NCI-H1694 (cell line): ENCODE measurements at regions not wholly inside any gene's neighbourhood (a gene's known extent, or its start where the extent isn't known, plus 50 kb on each side); places are given as distances from the start of the nearest gene placed in this dataset.
"Not testable (repeated sequence)": the region's sequence is repeated elsewhere in the genome, so short reads cannot be mapped to it uniquely, and the experiment has no call there.

Source experiments
- DNase-seq: peaks from one replicate; lab custom pipeline; 2025; lab: John Stamatoyannopoulos, UW

DNA sequence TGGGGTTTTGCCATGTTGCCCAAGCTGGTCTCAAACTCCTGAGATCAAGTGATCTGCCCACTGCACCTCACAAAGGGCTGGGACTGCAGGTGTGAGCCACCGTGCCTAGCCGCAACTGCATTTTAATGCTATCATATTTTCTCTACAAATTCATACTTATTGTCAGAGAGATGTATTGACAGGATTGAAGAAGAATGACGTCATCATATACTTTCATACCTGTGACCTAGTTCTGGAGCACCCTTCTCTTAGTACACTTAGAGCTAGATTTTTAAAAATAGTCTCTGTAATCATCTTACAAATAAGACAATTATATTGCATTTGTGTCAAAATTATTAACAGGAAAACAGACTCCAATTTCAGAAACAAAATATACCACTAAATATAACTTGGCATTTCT is 242.8 kb upstream of the PDZRN3 start:
- DNase-seq = no peak

DNA sequence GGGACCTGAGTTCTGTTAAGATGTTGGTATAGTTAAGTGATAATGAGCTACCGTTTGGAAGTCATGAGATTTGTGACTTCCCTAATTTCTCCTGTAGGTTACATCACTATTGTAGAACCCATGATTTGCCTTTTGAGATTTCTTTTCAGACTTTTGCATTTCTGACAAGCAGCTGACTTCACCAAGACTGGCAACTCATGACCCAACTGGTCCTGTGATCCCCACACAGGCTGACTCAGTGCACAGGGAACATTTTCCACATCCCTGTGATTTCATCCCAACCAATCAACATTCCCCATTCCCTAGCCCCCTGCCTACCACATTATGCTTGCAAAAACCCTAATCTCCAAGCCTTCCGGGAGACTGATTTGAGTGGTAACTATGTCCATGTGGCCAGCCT is 242.1 kb upstream of the PDZRN3 start:
- no peak for DNase-seq

DNA sequence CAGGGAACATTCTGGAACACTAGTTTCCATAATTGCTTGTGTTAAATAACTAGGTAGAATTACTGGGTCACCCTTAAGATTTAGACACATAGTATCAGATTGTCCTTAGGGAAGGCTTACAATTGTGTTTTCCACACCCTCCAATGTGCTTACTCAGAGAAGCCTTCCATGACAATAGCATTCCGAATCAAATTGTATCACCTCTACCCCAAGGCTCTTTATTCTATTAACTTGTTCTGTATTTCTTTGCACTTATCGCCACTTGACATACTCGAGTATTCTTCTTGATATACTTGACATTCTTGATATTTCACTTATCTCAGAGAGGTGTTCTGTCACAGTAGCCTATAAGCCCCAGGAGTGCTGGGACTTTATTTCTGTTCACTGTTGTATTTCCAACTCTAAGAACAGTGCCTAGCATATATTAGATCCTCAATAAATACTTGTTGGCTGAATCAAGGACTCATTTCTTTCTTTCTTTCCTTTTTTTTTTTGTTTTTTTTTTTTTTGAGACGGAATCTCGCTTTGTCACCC is 238.9 kb upstream of the PDZRN3 start:
- DNase-seq = no peak

DNA sequence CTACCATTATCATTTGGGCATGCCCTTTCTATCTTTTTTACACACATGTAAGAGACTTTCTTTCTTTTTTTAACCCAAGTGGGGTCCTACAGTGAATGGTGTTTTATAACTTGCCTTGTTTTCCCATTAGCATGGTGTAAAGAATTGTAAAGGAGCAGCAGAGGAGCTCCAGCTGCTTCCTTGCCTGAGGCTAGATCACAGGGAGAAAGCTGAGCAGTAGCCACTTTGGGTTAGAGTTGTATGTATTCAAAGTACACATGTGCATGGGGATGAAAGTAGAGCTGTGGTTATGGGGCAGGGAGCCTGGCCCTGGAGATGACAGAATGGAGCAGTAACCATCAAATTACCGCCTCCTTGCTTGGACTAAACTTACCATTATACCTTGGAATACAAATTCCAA is 231.1 kb upstream of the PDZRN3 start:
- no peak for DNase-seq

DNA sequence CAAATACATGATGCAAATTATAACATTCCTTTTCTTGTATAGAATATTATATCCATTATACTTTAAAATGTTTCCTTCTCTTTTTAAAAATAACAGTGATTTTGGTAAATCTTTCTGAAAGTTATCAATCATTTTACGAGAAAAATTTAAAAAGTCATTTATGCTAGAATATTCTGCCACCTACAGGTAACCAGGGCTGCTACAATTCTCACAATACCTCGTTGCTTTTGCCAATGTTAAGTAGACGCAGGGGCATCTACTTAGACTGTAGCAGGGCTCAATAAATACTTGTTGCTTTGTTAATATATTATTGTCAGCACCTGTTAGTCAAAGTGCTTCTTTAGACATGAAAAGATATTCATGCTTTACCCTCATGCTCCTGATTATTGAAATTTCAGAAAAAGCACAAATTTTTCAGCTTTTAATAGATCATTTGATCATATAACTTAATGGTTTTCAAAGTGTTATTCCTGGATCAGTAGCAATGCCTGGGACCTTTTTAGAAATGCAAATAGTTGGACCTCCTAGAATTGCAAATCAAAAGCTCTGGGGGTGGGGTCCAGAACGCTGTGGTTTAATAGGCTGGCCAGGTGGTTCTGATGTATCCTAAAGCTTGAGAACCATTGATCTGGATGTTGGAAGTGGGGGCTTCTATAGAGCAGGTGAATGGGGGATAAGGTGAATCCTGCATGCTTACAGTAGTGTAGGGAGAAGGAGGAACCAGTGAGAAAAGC is 223.6 kb upstream of the PDZRN3 start:
- DNase-seq = no peak

DNA sequence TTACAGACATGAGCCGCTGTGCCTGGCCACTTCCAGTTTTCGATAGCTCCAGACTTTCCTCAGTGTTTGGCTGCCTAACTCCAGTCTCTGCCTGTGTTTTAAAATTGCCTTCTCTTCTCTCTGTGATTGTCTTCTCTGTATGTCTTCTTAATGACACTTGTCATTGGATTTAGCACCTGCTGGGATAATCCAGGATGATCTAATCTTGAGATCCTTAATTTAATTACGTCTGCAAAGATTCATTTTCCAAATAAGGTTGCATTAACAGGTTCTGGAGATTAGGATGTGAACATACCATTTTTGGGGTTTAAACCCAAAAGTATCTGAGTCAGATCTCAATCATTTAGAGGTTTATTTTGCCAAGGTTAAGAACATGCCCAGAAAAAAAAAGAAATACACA is 222.2 kb upstream of the PDZRN3 start:
- DNase-seq = no peak

DNA sequence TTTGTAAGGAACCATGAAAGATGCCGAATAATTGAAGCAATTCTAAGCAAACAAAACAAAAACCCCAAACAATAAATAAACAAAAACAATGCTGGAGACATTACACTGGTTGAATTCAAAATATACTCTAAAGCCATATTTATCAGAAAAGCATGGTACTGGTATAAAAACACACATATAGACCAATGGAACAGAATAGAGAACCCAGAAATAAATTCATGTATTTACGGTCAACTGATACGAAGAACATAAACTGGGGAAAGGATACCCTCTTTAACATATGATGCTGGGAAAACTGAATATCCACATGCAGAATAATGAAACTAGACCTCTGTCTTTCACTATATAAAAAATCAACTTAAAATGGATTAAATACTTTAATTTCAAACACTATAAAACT is 214.3 kb upstream of the PDZRN3 start:
- no peak for DNase-seq

DNA sequence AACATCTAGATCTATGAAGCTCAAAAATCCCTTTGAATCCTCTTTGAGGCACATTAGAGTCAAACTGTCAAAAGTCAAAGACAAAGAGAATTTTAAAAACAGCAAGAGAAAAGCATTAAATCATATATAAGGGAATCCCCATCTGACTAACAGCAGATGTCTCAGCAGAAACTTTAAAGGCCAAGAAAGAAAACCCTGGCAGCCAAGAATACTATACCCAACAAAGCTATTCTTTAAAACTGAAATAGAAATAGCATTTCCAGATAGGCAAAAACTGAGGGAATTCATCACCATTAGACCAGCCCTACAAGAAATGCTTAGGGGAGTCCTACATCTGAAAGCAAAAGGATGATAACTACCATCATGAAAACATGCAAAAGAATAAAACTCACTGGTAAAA is 211.2 kb upstream of the PDZRN3 start:
- DNase-seq = no peak

DNA sequence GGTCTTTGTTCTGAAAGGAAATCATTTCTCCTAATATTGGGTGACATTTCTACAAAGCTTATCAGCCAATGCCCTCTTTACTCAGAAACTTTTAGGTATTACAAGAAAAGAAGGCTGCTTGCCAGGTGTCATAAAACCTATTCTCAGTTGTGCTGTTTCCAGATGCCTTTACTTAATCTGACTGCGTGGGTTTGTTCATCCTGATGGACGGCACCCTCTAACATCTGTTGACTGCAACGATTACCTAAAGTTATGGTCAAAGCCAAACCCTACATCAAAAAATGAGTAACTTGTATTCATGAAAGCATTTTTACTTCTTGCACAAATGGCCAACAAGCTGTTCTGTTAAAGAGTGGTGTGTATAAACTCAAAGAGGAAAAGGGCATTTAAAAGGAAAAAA is 207.7 kb upstream of the PDZRN3 start:
- DNase-seq = no peak

DNA sequence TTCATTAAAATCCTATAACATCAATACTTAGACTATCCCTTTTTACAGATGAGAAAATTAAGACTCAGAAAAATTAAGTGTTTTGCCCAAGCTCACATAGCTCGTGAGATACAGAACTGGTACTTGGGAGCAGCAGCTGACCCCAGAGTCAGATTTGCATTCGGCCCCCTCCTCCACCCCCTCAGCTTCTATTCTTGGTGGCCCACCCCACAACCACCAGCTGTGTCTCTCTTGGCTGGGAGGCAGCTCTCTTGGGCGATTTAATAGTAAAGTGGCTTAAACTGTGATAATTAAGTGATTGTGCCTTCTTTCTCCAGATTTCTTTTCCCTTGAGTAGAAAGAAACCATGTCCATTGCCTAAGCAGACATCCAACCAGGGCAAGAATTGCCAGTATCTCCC is 203.6 kb upstream of the PDZRN3 start:
- no peak for DNase-seq

DNA sequence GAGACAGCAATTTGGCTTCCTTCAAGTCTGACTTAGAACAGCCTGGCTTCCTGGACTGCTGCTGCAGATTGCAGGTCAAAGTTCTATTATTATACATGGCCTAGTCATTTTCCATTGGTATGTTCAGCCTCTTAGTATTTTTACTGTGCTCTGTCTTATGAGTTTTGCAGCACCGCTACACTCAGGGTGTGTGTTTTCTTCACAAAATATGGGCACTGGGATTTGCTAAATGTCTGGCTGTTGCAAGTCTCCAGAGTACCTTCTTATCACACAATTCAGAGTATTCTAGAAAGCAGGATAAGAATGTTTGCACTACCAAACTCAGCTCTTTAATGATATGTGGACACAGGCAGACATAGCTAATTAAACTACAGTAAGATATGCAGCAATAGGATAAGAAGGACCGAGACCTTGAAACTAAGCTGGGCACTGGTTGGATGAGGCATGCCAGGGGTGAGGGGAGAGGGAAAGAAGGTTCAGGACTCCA is 203.0 kb upstream of the PDZRN3 start:
- DNase-seq = no peak

DNA sequence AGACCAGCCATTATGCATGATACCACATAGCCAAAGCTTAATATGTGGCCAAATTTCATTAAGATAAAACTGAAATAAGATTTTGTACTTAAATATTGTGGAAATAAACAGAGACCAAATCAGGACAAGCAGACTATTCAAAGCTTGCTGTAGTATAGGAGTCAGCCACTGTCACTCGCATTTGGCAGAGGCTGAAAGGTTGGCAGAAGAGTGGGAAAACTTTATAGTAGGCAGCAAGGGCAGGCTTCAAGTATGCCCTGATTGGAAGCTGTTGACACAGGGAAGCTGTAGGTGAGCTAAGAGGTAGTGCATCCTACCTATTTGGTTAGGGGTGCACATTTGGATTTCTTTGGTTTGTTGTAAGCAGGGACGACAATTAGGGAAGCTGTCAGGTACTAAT is 202.5 kb upstream of the PDZRN3 start:
- DNase-seq = no peak

DNA sequence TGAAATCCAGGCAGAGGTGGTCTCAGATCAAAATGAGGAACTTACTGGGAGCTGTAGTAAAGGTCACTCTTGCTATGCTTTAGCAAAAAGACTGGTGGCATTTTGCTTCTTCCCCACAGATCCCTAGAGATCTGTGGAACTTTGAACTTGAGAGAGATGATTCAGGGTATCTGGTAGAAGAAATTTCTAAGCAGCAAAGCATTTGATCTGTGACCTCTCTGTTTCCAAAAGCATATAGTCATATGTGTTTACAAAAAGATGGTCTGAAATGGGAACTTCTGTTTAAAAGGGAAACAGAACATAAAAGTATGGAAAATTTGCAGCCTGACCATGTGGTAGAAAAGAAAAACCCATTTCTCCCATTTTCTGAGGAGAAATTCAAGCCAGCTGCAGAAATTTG is 196.2 kb upstream of the PDZRN3 start:
- not testable (repeated sequence) for DNase-seq

DNA sequence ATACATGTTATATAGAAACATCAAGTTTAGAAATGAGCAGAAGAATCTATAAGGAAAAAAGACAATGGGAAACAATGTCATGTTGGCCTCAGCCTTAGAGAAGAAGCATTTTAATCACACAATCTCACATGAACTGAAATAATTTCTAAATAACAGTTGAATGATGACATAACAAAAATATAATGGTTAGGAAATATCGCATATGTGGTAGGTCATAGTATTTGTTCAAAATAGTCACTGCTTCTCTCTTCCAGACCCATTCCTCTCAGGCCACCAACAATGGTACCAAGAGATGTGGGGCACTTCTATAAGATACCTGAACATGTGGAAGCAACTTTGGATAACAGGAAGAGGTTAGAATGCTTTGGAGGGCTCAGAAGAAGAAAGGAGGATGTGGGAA is 195.7 kb upstream of the PDZRN3 start:
- no peak for DNase-seq

DNA sequence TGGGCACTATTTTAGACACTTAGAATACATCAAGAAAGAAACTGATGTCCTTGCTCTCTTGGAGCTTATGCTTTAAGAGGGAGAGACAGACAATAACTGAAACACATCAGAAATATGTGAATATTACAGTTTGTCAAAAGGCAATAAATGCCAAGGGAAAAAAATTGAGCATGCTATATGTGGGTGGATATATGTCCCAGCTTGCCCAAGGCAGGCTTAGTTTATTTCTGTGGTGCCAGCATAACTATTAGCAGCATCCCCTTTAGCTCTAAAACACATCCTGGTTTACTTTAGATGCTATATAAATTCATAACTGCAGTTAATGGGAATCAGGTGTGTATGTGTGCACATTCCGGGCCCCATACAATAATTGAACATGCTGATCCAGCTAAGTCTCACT is 191.2 kb upstream of the PDZRN3 start:
- no peak for DNase-seq

DNA sequence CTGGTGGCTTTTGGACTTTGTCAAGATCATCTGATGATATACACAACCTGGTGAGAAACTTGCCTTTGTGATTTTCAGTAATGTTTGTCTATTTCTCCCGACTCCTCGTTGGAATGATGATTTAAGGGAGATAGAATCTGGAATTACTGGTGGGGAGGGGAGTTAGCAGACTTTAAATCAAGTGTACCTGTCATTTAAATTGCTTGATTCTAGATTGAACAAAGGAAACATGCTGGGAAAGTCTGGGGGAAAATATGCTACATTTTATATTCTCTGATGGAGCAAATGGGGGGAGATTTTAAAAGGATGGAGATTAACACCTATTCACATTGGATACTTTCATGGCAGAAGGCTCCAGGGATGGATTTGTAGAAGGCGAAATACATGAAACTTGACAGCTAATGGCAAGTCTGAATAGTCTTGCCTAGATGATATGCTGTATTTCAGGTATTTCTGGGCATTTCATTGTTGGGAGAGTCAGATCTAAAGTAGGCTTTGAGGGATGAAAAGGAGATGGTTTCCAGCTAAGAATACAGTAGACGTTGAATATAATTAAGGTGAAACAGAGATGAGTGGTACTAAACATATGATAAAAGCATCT is 189.1 kb upstream of the PDZRN3 start:
- no peak for DNase-seq

DNA sequence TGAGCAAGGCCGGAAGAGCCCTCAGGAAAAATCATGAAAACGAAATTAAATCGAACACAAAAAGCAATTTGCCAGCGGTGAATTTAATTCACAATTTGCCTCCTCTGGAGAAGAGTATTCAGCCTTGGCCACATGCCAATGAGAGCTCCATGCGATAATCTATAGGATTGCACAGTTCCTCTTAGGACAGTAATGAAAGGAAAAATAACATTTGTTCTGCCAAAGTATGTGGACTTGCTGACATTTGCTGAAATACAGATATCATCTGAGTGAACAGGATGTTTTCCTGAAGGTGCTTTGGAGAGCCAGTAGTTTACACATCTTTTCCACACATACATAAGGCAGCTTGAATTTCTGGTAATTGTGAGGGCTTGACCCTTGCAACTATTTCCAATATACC is 188.6 kb upstream of the PDZRN3 start:
- DNase-seq = no peak

DNA sequence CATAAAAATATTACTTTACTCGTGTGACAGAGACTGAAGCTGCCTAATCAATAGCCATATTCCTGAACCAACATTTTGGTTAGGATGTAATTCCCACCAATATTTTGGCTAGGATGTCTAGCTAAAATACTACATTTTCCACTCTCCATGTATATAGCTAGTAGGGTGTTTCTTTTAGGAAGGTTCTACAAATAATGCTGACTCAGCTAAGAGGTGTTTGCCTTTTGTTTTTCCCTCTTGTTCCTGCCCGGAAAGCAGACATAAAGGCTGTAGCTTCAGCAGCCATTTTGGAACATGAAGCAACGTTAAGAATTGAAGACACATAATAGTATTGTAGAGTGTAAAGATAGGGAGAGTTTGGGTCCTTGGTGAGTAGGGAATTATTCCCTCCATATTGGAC is 187.3 kb upstream of the PDZRN3 start:
- no peak for DNase-seq

DNA sequence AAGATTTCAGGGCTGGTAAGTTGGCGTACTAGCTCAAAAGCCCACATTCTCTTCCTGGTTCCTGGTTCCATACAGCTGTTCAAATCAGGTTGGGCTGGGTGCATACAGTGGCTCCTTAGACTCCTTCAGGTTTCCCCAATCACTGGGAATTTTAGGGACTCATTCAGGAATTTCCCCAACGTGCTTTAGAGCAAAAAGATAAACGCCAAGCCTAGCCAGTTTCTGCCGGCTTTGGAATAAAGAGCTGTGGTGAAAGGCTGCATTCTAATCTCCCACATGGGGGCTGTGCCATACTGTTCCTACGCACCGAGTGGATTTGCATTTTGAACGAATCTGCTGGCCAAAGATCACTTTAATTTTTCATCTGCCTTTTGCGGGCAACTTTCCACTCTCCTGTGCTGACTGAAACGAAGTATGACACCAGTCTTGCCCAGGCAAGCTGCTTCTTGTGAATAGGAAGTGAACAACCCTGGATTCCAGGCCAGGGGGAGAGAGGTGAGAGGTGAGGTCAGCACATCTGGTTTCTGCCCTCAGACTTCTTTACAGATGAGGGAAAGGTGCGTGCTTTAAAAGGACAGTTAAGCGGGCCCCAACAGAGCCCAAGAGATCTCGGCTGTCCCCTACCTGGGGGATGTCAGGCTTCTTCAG is 184.2 kb upstream of the PDZRN3 start:
- DNase-seq = no peak

DNA sequence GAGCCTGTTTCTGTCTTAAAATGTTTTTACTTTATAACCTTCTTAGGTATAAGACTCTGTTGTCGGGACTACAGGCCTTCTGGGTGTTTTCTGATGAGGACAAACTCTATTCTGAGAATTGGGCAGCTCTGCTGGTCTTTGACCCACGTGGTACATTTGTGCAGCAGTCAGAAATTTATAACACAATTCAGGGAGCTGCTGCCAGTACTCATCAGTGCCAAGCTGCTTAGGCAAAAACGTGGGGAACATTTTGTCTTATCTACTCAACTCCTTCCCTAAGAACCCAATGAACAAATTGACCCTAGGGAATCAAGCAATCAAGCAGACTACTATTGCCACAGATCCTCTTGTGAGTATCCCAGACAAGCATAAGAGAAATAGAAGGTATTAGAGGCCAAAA is 180.7 kb upstream of the PDZRN3 start:
- no peak for DNase-seq

DNA sequence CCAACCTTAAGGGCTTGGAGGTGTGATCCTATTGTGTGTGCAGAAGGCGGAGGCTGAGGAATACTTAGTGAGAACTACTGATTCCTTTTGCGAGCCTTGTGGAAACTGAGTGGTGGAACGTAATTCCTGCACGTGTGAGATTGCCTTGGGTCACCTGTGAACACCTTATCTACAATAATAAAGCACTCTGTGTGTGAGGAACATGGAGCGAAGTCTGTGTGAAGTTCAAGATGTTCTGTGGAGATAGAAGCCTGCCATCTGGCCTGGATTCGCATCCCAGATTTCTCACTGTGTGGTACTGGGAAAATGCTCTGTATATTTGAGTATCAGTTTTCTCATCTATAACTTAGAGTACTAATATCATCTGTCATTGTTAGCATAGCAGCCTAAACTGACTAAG is 179.5 kb upstream of the PDZRN3 start:
- DNase-seq = no peak

DNA sequence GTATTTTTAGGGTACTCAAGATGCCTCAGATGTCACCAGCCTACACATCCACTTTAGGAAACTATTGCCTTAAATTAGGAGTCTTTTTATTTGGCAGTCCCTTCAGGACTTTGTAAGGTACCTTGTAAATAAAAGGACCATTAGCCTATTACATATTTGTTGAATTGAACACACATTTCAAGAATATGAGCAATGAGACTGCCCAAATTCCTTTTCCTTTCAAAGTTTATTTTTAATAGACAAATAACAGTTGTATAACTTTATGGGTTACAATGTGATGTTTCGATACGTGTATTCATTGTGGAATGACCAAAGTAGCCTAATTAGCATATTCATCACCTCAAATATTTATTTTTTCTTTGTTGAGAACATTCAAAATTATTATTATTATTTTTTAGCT is 176.7 kb upstream of the PDZRN3 start:
- DNase-seq = no peak

DNA sequence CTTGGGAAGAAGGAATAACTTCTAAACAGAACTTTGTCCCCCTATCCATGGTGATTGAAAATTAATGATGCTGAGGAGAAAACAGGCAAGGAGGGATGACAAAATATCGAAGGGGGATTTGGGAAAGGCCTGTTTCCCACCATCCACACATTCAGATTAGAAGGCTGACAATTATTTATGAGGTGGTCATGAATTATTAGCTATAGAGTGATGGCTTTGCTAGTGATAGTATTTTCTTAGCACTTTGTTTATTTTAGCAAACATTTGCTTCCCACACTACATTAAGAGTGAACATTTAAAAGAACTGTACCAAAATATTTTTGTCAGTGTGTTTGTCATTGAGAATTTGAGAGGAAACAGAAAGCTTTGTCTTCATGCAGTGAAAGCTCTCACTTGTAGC is 172.6 kb upstream of the PDZRN3 start:
- DNase-seq = no peak
